Renal pelvis (tissue), 1 donor: ENCODE measurements at regions not wholly inside any gene's neighbourhood (a gene's known extent, or its start where the extent isn't known, plus 50 kb on each side); places are given as distances from the start of the nearest gene placed in this dataset.

Source experiments
- DNase-seq: peaks from one replicate; pipeline ENCODE4 v3.0.0-alpha.2; 2013

DNA sequence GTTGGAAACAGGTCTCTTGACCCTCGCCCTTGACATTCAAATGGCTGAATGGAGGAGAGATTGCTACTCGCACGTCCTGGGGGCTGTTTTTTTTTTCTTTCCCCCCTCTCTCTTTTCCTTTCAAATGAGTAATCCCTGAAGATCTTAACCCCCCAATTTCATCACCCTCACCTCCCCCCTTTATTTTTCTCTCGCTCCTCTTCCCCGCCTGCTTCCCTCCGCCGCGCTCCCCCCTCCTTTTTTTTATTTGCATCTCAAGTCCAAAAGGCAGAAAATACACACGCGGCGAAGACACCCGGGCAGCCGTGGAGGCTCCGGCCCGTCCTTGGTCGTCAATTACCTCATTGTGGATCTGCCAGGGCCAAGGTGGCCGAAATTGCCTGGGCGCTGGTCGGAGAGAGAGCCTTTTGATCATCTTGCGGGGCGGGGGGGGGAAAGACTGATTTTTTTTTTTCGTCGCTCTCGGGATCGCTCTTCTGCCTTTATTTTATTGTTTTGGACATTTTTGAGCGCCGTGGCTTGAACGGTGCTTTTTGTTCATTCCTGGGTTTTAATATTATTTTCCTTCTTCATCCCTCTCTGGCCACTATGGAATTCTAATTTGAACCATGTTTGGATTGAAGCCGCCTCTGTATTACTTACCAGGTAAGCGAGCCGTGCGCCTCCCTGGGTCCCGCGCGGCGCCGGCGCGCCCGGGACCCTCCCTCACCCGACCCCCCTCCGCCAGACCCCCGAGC is 57.2 kb upstream of the GSE1 start:
- no peak for DNase-seq

DNA sequence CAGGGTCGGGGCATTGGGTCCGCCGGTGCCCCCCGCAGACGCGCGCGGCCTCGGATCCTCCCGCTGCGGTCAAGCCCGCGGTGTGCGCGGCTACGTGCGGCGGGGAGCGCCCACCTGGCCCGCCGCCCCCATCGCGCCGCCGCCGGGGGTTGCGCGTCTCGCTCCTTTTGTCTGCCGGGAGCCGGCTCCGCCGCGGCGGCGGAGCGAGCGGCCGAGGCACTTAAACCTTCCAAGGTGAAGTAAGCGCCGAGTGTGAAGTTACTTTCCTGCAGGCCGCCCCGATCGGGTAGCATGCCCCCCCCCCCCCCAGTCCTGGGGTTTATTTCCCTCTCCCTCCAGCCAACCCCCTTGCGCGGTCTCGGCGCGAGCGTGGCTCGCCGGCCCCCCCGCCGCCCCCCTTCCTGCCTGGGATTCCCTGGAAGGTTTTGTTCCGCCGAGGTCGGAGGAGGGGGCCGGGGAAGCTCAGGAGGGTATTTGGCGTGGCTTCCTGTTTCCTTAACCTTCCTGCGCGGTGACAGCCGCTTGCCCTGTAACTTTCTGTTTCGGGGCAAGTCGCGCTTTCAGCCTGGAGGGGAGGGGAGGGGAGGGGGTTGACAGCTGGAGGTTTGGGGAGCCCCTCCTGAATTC is 56.6 kb upstream of the GSE1 start:
- DNase-seq: no peak

DNA sequence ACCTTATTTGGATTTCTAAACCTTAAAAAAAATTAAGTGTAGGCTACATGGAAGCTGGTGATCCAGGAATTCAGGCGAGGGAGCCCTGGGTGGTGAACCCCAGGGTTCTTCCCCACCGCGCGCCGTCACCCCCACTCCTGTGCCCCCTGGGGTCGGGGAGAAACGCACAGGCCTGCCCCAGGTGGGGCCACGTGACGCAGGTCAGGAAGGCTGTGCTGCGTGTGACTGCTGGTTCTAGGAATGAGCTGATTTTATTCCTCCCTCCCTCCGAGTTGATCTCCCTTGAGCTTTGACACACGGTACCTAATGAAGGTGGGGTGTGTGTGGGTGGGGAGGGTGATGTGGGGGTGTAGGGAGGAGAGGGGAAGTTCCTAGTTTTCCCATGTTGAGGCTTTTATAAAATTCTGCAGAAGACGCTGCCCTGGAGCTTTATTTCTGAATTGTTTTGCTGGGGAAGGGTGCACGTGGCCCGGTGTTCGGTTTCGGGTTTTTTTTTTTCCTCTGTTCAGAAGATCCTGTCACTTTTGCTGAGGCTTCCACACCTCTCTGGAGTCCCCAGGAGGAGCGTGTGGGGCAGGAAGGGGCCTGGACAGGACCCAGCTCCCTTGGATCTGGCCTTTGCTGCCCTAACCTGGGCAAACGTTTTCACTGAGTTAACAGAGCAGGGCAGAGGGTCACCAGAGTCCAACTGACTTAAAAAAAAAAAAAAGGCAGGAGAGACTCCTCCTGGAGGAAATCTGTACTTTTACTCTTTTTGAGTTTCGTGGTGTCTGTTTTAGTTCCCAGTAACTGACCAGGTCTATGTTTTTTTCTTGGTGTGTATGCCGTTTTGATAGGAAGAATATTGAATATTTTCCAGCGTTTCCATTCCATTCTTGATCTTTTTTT is 55.8 kb upstream of the GSE1 start:
- DNase-seq: no peak

DNA sequence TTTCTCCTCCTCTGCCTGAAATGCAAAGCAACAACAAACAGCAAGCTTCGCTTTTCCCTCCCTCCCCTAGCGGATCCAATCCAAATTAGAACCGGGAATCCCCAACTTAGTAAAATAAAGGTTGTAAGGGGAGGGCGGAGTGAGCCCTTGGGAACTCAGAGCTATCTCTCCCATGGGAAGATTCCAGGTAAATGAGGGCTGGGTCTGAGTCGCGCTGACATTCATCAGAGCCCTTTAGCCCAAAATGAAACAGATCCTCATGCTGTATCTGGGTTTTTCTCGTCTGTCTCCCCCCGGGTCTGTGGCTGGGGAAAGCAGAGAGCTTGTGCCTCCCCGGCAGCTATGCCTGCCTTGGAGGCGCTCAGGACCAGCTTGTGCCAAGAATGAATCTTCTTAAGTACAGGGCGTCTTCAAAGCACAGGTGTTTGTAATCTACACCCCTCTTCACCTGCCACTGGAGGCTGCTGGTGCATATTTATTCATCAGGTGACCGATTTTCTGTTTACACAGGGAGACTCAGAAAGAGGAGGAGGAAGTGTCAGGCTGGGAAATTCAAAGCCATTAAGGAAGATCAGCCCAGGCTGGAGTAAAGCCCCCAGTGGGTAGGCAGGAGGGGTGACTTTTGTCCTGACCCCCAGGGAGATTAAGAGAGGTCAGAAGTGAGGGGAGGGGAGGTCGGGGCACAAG is 55.0 kb upstream of the GSE1 start:
- DNase-seq: no peak

DNA sequence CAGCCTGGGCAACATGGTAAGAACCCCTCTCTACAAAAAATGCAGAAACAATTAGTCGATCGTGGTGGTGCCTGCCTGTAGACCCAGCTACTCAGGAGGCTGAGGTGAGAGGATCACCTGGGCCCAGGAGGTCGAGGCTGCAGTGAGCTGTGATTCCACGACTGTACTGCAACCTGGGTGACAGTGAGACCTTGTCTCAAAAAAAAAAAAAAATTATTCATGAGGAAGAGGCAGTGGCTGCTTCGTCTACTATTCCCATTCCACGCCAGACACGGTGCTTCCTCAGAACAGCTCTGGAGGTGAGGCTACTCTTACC is 52.2 kb upstream of the GSE1 start:
- no peak for DNase-seq

DNA sequence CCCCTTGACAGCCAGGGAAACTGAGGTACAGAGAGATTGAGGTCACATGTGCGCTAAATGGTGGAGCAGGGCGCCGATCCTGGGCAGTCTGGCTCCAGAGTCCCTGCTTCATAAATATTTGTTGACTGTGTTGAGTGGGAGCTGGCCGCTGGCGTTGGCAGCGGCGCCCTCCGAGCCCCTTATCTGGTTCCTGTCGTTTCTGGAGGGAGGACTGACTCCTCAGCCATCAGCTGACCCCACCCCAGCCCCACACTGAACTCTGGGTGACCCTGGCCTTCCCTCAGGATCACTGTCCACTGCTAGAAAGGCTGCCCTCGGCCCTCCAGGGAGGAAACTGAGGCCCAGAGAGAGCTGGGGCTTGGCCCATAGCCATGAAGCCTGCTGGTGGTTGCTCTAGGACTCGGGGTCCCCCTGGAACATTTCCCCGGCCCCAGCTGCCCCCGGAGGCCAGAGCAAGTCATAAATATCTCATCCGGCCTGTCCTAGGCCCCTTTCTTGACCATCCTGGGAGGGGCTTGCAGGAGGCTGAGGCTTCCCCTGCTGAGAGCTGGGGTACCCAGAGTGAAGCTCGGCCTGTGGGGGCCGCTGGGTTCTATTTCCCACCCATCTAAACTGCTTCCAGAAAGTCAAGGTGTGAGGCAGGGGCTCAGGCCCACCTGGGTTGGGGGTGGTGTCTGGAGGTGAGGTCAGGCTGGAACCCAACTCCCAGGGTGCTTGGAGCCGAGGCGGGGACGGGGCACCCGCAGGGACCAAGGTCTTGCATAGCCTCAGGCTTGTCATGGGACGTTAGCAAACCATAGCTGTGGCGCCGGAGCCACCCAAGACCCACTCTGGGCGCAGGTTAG is 51.7 kb upstream of the GSE1 start:
- no peak for DNase-seq

DNA sequence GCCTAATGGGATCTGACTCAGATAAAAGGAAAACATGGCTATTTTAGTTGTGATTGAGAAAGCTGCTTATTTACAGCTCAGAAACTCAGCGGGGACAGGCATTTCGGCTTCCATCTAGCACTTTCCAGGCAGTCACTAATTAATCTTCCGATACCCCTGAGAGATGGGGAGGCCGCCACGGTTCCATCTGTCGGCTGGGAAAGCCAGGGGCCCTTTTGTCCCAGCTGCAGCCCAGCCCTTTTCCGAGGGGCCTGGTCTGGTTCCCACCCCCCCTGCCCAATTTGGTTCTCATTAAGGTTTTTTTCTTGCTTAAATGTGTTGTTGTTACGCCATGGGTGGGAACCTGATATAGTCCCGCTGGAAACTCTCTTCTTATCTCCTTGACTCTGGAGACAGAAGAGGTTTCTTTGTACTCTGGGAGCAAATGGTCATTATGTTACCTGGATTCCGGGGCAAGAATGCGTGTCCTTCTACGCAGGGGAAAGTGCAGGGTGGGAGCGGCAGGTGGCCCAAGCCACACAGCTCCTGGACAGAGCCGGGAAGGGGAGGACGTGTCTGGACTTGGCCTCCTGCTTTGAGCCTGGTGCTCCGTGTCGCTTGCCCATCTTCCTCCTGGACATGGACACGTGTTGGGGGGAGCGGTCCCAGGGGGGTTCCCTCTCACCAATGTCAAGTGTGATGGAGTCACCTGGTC is 50.9 kb upstream of the GSE1 start:
- no peak for DNase-seq

DNA sequence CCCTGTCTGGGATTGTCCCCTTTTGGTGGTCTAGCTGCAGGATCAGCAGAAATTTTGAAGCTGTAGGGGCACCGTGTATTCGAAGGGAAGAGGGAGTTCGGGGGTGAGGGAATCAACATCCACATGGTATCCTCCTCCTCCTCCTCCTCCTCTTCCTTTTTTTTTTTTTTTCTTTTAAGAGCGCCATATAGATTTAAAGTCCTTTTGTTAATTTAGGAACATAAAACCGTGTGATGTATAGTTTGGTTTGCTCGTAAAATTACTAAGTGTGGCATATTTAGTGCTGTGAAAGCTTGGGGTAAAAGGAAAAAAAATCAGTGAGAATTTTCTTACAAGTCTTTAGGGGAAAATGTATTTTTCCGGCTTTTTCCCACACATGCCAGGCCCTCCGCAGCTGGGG is 50.1 kb upstream of the GSE1 start:
- DNase-seq: no peak
